ENCODE measurements at regions not wholly inside any gene's neighbourhood (a gene's known extent, or its start where the extent isn't known, plus 50 kb on each side); places are given as distances from the start of the nearest gene placed in this dataset.
"Not testable (repeated sequence)": the region's sequence is repeated elsewhere in the genome, so short reads cannot be mapped to it uniquely, and the experiment has no call there.

DNA sequence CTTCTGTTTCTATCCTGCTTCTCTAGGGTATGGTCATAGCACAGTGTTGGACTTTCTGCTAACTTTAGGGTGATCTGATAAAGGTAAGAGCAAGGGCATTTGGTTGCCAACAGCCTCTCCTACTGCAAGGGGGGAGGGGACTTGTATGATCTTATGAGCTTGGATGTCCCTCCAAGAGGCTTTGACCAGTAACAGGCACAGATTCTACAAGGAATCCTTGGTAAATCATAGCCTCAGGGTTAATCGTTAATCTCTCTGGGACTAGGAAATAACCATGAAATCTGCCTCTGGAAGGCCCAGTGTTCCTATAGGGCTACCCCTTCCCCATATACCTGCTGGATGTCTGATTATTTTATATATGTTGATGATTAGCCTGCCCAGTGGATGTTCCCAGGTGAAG lies 134.8 kb upstream of the TNFSF4 start:
- DNase-seq (ENCODE audit: low read depth): no peak

- DNase-seq (ENCODE audit: low read depth): no peak
Observed at GRCh38 chr1:173342736-173343135, 134.4 kb upstream of the PRDX6 start.

- DNase-seq (ENCODE audit: low read depth): no peak
Observed at GRCh38 chr1:173344034-173344743, 132.9 kb upstream of the PRDX6 start.

GRCh38 chr1:173347282-173347818 lies 129.8 kb upstream of the PRDX6 start:
- DNase-seq (ENCODE audit: low read depth): no peak

- not testable (repeated sequence) for DNase-seq (ENCODE audit: low read depth)
Observed at GRCh38 chr1:173352635-173353034, 124.5 kb upstream of the PRDX6 start.

GRCh38 chr1:173353350-173353749 lies 123.8 kb upstream of the PRDX6 start:
- no peak for DNase-seq (ENCODE audit: low read depth)

- no peak for DNase-seq (ENCODE audit: low read depth)
Observed at GRCh38 chr1:173354937-173355280, 122.2 kb upstream of the PRDX6 start.

DNA sequence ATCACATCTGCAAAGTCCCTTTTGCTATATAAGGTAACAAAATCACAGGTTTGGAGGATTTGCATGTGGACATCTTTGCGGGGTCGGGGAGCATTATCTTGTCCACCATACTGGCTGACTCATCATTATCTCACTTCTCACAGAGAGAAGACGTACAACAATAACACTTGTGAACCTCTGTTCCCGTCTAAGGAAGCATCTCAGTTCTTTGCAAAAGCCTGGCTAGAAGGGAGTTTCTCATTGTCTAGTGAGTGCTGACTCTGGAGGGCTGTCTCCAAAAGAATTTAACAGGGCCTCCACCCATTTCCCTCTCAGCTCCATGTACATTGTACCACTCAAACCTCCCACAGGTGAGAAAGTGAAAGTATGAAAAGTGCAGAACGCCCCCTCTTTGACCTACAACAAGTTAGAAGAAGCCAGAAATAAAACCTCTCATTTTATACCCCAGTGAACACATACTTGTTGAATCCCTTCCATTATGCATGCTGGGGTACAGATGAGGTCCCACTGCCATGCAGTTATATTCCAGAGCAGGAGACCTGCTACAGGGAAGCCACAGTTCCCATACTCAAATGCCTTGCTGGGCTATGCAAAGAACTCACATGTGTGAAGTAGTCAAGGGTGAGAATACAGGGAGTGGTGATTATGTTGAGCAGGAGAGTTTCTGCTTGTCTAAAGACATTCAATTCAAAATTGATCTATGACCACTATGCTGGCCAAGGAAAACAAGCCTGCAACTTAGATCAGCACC lies 121.7 kb upstream of the PRDX6 start:
- no peak for DNase-seq (ENCODE audit: low read depth)

GRCh38 chr1:173356191-173356762 lies 120.9 kb upstream of the PRDX6 start:
- DNase-seq (ENCODE audit: low read depth): no peak

GRCh38 chr1:173360487-173361063 lies 116.6 kb upstream of the PRDX6 start:
- DNase-seq (ENCODE audit: low read depth): no peak

GRCh38 chr1:173362543-173362942 lies 114.6 kb upstream of the PRDX6 start:
- DNase-seq (ENCODE audit: low read depth): no peak

GRCh38 chr1:173364827-173365226 lies 112.3 kb upstream of the PRDX6 start:
- no peak for DNase-seq (ENCODE audit: low read depth)

- no peak for DNase-seq (ENCODE audit: low read depth)
Observed at GRCh38 chr1:173365341-173365740, 111.8 kb upstream of the PRDX6 start.

DNA sequence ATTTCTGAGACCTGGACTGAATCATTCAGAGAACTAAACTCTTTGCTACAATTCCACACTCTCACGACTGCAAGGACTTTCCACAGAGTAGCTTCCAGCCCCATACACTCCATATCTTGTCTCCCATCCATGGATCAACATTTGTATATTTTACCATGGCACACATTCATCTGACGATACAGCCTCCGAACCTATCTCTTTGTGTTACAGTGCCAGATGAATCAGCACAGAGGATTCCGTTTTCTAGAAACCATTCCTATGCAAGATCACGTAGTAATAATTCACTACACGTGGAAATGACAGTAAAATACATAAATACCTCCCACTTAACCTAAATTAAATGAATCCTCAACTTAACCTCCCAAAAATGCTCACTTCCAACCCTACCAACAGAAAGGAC lies 110.0 kb upstream of the PRDX6 start:
- no peak for DNase-seq (ENCODE audit: low read depth)

DNA sequence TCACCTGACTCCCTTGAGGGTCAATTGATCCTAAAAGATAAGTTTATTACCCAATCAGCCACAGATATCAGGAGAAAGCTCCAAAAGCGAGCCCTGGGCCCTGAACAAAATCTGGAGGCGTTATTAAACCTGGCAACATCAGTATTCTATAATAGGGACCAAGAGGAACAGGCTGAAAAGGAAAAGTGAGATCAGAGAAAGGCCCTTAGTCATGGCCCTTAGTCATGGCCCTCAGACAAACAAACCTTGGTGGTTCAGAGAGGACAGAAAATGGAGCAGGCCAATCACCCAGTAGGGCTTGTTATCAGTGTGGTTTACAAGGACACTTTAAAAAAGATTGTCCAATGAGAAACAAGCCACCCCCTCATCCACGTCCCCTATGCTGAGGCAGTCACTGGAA lies 106.5 kb upstream of the PRDX6 start:
- DNase-seq (ENCODE audit: low read depth): not testable (repeated sequence)

DNA sequence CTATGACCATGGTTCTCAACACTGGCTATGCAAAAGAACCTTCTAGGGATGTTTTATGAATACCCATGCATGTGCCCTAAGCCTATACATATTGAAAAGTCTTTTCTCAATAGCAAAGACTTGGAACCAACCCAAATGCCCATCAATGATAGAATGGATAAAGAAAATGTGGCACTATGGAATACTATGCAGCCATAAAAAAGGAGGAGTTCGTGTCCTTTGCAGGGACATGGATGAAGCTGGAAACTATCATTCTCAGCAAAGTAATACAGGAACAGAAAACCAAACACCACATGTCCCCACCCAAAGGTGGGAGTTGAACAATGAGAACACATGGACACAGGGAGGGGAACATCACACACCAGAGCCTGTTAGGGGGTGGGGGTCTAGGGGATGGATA lies 101.1 kb upstream of the PRDX6 start:
- DNase-seq (ENCODE audit: low read depth): not testable (repeated sequence)

GRCh38 chr1:173377266-173377665 lies 99.9 kb upstream of the PRDX6 start:
- DNase-seq (ENCODE audit: low read depth): no peak

GRCh38 chr1:173383351-173383750 lies 93.8 kb upstream of the PRDX6 start:
- DNase-seq (ENCODE audit: low read depth): peak; percentile 11

GRCh38 chr1:173388352-173388751 lies 88.8 kb upstream of the PRDX6 start:
- DNase-seq (ENCODE audit: low read depth): no peak

DNA sequence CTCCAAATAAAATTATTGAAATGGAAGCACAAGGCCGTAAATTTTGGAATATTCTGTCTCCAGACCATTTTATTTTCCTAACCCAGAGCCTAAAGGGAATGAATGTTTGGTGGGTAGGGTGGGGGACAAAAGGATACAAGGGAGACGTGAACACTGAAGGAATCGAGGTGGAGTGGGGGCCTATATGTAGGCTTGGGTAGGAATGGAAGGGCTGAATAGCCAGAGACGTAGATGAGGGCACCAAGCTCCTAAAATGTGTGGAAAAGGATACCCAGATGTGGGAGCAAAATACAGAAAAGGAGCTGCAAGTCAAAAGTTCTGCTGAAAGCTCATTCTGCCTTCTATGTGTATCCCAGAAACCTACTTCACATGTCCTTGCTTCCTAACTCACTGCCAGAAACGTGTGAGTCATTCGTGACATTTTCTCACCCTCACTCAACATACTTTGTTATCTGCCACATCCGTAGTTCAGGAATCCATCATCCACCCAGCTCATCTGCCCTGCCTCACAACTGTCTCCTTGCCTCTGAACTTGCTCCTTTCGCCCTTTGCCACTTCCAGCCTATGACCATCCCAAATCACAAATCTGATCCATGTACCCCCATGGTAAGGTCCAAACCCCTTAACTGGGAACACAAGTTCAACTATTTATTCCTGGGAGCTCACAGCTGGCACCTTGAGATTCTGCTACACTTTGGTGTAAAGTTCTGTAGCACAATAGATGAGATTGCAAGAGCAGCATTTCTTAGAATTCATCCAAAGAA lies 84.1 kb upstream of the PRDX6 start:
- peak; percentile 77 for DNase-seq (ENCODE audit: low read depth)

GRCh38 chr1:173393659-173394000 lies 83.5 kb upstream of the PRDX6 start:
- no peak for DNase-seq (ENCODE audit: low read depth)
